GM19452 (cell line): ENCODE measurements at regions not wholly inside any gene's neighbourhood (a gene's known extent, or its start where the extent isn't known, plus 50 kb on each side); places are given as distances from the start of the nearest gene placed in this dataset.
A peak's percentile ranks its signal among the peaks of the same experiment; 100 is the strongest.

Source experiments
- ATAC-seq: cut with Tn5 transposase; IDR thresholded peaks from one replicate; pipeline ENCODE4 v1.9.1; 2021; ENCODE audit not compliant: unreplicated experiment

DNA sequence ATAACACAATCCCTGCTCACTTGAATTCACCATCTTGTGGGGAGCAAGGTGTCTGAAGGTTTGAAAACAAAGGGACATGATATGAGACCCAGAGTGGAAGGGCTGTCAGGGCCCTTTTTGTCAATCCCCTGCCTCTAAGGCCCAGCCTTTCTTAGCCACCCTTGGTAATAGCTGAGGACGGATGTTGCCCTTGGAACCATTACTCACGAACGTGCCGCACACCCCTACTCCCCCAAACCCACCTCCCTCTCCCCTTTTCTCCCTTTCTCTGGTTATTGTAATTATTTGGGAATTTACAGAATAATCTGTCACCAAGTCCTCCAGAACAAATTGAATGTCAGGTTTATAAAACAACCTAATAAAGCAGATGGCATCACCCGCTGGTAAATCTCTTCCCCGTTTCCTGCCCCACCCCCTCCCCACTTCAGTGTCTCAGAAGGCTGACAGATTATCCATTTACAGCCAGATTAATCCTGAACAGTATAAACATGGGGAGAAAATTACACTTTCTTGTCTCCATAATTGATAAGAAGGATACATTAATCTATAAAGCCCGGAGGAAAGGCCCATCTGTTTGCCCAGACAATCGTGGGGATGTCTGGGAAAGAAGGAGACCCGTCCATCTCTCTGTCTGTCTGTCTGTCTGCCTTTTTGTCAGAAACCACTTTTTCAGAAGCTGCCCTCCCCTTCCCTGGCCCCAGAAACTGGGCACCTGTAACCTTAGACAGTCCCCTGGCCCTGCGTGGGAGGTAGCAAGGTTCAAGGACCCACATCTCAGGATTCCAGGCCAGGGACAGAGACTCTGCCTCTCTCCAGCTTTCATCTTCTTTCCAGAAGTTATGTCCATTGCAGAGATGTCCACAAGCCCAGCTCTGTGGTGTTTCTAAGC is 60.6 kb upstream of the CD34 start:
- no peak for ATAC-seq

- ATAC-seq, result no peak
These were observed 59.7 kb upstream of the CD34 start for GRCh38 chr1:207970329-207971233.

- no peak for ATAC-seq
These were observed 58.6 kb upstream of the CD34 start for GRCh38 chr1:207969528-207969927.

- ATAC-seq, result no peak
These were observed 57.6 kb upstream of the CD34 start for GRCh38 chr1:207968521-207969009.

DNA sequence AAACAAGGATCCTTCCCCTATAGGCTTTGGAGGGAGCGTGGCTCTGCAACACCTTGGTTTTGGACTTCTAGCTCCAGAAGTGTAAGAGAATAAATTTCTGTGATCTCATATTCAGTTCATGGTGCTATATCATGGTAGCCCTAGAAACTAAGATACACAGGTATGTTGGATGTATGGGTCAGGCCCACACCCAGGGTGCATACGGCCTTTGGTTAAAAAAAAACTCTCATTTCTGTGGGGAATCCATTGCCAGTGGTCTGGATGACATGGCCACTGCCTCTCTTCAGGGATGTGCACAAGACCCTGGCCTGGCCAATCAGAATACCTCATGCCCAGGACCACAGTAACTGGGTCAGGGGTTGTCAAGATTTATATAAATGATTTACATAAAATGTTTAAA is 56.8 kb upstream of the CD34 start:
- ATAC-seq, result no peak

DNA sequence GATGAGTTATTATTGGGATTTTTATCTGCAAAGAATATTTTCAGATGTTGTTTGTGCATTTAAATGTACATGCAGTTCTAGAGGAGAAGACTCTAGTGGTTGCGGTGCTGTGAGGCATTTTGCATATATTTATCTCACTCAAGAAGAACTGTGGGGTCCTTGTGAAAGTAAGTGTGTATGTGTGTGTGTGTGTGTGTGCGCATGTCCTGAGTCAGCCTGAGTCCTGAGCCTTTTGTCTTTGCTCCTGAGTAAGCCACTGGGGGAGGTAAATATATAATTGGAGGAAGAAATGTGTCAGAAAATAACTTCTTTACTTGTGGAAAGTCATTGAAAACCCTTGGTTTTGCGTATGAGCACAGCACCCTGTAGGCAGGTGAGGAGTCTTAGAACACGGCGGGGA is 55.6 kb upstream of the CD34 start:
- no peak for ATAC-seq

DNA sequence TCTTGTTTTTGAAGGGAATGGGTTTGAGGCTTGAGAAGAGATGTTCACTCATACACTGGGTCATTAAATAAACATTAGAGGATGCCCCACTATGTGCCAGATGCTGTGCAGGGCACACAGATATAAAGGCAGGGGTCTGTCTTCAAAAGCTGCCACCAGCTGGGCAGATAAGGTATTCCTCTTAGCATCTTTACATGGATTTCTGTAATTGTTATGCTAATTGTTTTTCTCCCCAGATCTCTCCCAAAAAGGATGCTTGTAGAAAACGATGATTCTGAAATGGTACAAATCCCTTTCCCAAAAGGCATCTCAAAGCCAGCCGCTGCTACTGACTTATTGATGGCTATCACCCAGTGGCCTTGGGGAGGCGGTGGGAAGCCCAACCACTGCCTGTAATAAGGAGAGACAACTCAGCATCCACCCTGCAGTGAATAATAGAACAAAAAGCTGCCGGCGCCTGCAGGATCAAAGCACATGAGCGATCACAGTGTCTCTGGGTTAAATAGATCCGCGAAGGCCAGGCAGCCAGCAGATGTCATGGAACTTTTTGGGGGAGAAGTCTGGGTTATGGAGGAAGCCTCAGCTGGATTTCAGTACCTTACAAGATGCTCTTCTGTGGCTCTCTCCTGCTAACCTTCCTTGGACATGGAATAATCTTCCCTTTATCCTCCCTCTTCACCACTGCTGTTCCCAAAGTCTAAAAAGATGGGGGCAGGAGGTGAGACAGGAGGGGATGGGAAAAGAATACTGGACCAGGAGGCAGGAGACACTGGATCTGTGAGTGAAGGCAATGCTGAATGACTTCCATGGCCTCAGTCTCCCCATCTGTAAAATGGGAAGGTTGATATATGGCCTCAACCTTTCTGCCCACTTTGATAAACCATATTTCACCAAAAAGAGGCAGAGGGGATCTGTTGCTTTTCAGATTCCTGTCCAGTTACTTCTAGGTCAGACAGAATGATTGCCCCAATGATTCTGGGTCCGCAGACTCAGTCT is 54.8 kb upstream of the CD34 start:
- no peak for ATAC-seq

DNA sequence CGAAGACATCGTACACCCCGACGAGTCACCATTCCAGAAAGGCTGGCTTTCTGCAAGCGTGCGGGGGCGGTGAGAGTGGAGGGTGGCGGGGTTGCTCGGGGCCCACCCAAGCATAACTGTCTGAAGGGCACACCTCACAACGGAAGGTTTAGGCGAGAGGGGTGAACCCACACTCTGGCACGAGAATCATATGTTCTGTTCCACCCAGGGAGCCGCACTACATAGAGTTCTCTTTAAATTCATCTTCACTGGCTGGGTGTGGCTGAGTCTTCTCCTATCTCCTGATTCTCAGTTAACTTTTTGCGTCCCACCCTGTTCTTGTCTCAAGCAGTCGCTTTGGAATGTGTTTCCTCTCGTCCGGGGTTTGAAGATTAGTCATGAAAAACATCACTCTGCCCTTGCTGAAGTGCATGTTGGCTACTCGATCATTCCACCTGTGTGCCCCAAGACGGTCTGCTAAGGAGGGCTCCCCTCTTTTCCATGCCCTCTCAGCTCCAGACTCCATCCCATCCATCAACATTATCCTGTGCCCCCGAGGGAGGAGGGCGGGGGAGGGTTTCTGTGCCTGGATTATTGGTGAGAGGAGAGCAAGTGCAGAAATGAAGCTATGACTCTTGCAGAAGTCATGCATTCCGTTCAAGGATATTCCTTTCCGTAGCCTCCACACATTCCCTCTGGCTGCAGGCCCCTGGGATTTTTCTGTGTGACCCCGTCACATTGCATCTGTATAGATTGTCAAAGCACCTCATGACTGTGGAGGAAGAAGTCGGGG is 53.5 kb upstream of the CD34 start:
- ATAC-seq, result no peak

GRCh38 chr1:207963427-207964194 is 52.7 kb upstream of the CD34 start:
- peak; percentile 89 for ATAC-seq

GRCh38 chr1:207962716-207963426 is 51.9 kb upstream of the CD34 start:
- peak; percentile 37 for ATAC-seq
